GM12874 (cell line): ENCODE measurements at regions not wholly inside any gene's neighbourhood (a gene's known extent, or its start where the extent isn't known, plus 50 kb on each side); places are given as distances from the start of the nearest gene placed in this dataset.

Experiments
- TF ChIP-seq, protein P1 (sequence below): IDR thresholded peaks from 2 replicates; pipeline ENCODE4 v1.5.1; 2011; ENCODE audit warnings: low read depth, mild to moderate bottlenecking, control low read depth, low read length, moderate library complexity; ENCODE audit not compliant: insufficient read depth

DNA sequence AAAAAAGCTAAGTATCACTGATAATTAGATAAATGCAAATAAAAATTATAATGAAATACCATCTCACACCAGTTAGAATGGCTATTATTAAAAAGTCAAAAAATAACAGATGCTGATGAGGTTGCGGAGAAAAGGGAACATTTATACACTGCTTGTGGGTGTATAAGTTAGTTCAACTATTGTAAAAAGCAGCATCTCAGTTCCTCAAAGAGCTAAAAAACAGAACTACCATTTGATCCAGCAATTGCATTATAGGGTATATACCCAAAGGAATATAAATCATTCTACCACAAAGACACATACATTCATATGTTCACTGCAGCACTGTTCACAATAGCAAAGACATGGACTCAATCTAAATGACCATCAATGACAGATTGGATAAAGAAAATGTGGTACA, 120.3 kb upstream of the ZBED5 start:
- TF ChIP-seq, protein P1, sequence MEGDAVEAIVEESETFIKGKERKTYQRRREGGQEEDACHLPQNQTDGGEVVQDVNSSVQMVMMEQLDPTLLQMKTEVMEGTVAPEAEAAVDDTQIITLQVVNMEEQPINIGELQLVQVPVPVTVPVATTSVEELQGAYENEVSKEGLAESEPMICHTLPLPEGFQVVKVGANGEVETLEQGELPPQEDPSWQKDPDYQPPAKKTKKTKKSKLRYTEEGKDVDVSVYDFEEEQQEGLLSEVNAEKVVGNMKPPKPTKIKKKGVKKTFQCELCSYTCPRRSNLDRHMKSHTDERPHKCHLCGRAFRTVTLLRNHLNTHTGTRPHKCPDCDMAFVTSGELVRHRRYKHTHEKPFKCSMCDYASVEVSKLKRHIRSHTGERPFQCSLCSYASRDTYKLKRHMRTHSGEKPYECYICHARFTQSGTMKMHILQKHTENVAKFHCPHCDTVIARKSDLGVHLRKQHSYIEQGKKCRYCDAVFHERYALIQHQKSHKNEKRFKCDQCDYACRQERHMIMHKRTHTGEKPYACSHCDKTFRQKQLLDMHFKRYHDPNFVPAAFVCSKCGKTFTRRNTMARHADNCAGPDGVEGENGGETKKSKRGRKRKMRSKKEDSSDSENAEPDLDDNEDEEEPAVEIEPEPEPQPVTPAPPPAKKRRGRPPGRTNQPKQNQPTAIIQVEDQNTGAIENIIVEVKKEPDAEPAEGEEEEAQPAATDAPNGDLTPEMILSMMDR = no peak

DNA sequence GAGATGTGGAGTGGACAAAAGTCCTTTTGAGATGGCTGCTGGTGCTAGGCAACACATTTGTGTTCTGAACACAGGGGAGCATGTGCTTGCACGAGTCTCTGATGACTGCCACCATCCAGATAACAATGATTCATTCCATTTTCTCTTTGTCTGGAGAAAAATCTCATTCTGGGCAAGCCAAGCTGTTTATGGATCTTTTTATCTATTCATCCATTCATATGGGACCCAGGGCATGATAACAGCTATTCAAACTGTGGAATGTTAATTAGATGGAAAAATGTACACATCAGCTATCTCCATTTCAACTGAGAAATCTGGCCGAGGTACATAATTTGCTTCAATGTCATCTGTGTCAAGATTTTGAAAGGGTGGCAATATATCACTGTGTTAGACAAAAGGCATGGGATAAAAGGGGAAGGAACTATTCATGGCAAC, 117.5 kb upstream of the ZBED5 start:
- TF ChIP-seq, protein P1 = no peak

DNA sequence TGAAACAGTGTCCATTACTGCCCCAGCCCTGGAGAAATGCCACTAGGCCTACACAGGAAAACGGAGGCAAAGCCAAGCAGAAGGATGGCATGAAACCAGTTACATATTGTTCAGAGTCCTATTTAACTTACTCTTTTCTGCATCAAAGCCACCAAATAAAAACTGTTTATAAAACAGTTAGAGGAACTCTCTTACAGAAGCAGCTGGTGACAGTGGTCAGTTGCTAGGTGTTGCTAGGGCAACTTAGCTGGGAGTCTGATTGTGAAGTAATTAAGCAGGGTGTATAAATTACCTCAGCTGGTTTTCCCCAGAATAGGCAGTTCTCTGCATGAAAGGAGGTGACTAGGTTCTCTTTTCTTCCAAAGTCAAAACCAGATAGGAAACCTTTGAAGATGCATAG, 115.6 kb upstream of the ZBED5 start:
- TF ChIP-seq, protein P1 = no peak

DNA sequence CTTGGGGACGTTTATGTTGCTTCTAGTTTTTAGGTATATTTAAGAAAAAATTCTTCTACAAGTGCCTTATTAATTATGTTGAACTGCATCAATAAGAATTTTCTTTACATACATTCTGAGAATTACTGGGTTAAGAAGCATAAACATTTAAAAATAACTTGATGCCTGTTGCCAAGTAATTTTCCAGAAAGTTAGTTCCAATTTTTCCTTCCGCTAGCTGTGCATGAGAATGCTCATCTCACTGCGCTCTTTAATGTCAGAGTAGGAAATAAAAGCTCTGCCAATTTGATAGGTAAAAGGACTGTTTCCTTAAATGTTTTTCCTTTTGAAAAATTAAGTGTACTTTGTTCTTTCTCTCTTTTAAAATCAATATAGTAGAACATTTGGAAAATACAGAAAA, 113.1 kb upstream of the ZBED5 start:
- TF ChIP-seq, protein P1 = no peak

DNA sequence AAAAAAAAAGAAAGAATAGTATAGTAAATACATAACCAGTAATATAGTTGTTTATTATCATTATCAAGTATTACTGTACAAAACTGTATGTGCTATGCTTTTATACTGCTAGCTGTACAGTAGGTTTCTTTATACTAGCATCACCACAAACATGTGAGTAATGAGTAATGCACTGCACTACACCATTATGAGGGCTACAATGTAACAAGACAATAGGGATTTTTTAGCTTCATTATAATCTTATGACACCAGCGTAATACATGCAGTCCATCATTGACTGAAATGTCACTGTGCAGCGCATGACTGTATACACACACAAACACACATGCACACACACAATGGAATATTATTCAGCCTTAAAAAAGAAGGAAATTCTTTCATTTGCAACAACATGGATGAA, 111.5 kb upstream of the ZBED5 start:
- TF ChIP-seq, protein P1 = no peak

DNA sequence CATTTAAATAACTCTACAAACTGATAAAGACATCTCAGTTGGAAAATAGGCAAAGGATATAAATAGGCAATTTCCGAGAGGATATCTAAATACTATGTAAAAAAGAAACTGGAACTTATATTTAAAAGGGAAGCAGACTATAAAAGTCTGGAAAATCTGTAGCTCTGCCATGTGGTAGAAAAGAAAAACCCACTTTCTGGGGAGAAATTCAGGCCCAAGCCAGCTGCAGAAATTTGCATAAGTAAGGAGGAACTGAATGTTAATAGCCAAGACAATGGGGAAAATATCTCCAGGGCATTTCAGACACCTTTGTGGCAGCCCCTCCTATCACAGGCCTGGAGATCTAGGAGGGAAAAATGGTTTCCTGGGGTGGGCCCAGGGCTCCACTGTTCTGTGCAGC, 97.8 kb upstream of the ZBED5 start:
- TF ChIP-seq, protein P1 = no peak

DNA sequence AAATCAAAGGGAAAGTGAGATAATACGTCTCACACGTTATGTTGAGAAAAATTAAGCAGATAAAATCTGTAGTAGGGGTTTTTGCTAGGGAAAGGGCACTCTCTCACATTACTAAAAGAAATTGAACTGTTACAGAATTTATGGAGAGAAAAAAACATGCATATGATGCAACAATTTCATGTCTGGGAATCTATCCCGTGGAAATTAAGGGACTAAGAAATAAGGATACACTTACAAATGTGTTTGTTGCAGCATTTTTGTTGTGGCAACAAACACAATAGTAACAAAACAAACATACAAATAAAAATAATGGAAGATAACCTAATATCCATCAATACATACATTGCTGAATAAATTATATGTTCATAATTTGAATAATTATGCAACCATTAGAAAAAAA, 96.3 kb upstream of the ZBED5 start:
- TF ChIP-seq, protein P1 = no peak

DNA sequence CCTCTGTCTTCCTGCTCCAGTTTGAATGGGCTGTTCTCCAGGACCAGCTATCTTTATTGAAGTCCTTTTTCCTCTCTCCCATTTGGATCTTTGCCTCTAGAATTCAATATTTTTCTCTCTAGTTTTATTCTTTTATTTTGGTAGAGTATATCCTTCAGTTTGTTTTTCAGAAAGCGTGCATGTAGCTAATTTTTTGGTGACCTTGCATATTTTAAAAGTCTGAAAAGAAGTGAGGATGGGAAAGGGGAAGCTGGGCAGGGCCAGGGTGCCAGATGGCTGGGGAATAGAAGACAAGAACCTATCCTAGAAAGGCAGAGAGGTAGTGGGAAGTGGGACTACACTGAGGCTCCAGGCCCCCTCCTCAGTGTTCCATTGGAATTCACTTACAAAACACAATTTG, 95.0 kb upstream of the ZBED5 start:
- TF ChIP-seq, protein P1 = no peak
